ENCODE measurements at regions not wholly inside any gene's neighbourhood (a gene's known extent, or its start where the extent isn't known, plus 50 kb on each side); places are given as distances from the start of the nearest gene placed in this dataset.
"Not testable (repeated sequence)": the region's sequence is repeated elsewhere in the genome, so short reads cannot be mapped to it uniquely, and the experiment has no call there.

- not testable (repeated sequence) for H3K27ac Mint-ChIP-seq; H3K27me3 Mint-ChIP-seq; ATAC-seq (replicated peaks); H3K9me3 Mint-ChIP-seq; DNase-seq; H3K4me3 Mint-ChIP-seq
- Mint-ChIP-seq H3K4me1 (peaks cover 40 to 52% of the 10 kb centered on the region in 2 donors), H3K36me3 (peaks cover 9 to 17% of the 10 kb centered on the region in 2 donors)
Measured at GRCh38 chr5:119299242-119299614, 56.6 kb upstream of the TNFAIP8 start.

DNA sequence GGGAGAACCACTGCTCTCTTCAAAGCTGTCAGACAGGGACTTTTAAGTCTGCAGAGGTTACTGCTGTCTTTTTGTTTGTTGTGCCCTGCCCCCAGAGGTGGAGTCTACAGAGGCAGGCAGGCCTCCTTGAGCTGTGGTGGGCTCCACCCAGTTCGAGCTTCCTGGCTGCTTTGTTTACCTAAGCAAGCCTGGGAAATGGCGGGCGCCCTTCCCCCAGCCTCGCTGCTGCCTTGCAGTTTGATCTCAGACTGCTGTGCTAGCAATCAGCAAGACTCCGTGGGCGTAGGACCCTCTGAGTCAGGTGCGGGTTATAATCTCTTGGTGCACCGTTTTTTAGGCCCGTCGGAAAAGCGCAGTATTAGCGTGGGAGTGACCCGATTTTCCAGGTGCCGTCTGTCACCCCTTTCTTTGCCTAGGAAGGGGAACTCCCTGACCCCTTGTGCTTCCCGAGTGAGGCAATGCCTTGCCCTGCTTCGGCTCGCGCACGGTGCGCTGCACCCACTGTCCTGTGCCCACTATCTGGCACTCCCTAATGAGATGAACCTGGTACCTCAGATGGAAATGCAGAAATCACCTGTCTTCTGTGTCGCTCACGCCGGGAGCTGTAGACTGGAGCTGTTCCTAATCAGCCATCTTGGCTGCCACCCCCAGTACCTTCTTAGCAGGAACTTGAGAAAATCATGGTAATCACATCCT lies 56.1 kb upstream of the TNFAIP8 start:
- H3K27me3 Mint-ChIP-seq; H3K4me3 Mint-ChIP-seq; H3K9me3 Mint-ChIP-seq; ATAC-seq (replicated peaks); DNase-seq: not testable (repeated sequence)
- peak overlapping the region; percentile 73 for H3K27ac Mint-ChIP-seq
- peaks cover 9 to 15% of the 10 kb centered on the region in 2 donors for H3K36me3 Mint-ChIP-seq
- peaks cover 45 to 56% of the 10 kb centered on the region in 2 donors for H3K4me1 Mint-ChIP-seq

DNA sequence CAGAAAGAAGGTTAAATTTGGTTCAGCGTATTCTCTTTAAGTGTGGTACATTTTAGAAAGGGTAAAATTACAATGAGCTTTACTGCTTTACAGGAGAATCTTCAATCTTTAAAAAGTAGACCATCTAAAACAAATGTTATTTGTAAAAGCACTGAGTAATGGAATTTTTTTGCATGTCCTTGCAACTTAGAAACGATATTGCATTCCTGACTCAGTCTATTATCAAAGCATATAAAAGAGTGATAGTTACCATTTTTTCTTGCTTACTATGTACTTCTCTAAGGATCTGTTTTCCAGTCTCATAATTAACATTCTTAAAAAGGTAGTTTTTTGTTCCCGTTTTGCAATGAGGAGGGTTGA lies 55.5 kb upstream of the TNFAIP8 start:
- no peak for DNase-seq
- Mint-ChIP-seq H3K9me3 (no peaks in the 10 kb centered on the region), H3K27ac (no peak overlapping the region), H3K27me3 (no peaks in the 10 kb centered on the region), H3K4me1 (peaks cover 45 to 59% of the 10 kb centered on the region in 2 donors), H3K36me3 (peaks cover 9 to 13% of the 10 kb centered on the region in 2 donors), H3K4me3 (no peak overlapping the region)
- ATAC-seq (replicated peaks), result no peak

DNA sequence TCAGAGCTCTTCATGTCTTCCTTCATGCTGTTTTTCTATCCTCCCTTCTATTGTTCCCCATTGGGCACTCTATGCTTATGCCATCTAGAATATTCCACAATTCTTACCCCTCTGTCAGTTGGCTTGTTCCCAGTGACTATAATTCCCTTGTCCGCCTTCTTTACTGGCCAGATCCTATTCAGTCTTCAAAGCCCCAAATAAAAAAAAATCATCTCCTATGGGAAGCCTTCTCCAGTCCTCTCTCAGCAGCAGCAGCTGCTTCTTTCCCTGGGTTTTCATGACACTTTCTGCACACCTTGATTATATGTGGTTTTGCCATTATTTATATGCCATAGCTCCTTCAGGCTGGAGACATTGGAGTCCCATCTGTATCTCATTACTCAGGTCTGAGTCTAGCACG lies 54.6 kb upstream of the TNFAIP8 start:
- H3K4me1 Mint-ChIP-seq, result peaks cover 51 to 68% of the 10 kb centered on the region in 2 donors
- peak overlapping the region; percentile 4 for H3K27ac Mint-ChIP-seq
- H3K27me3 Mint-ChIP-seq, result no peaks in the 10 kb centered on the region
- H3K4me3 Mint-ChIP-seq, result no peak overlapping the region
- ATAC-seq (replicated peaks), result no peak
- H3K36me3 Mint-ChIP-seq, result peaks cover 10 to 18% of the 10 kb centered on the region in 2 donors
- no peak for DNase-seq
- H3K9me3 Mint-ChIP-seq, result no peaks in the 10 kb centered on the region

DNA sequence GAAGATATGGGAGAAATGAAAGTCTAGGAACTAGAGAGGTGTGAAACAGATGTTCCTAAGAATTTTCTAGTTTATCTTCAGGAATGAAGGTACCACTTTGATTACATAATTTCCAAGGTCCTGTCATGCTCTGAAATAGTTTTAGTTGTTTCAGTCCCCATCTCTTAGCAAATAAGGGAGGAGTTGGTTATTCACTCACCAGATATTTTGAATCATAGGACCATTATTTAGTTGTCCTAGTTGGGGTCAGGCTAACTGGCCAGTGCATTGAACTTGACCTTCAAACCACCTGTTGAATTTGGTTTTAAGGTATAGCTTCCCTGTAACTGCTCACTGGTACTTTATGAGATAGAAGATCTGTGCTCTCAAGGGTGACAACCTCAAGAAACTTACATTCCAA lies 53.9 kb upstream of the TNFAIP8 start:
- Mint-ChIP-seq H3K27ac (peak overlapping the region; percentile 81), H3K9me3 (no peaks in the 10 kb centered on the region), H3K4me3 (no peak overlapping the region), H3K36me3 (peaks cover 10 to 20% of the 10 kb centered on the region in 2 donors), H3K27me3 (no peaks in the 10 kb centered on the region), H3K4me1 (peaks cover 52 to 69% of the 10 kb centered on the region in 2 donors)
- ATAC-seq (replicated peaks) (no peak), DNase-seq (no peak)

- H3K4me3 Mint-ChIP-seq, result no peak overlapping the region
- H3K4me1 Mint-ChIP-seq, result peaks cover 51 to 66% of the 10 kb centered on the region in 2 donors
- DNase-seq (no peak), ATAC-seq (replicated peaks) (no peak)
- H3K27ac Mint-ChIP-seq, result peak overlapping the region; percentile 81
- H3K27me3 Mint-ChIP-seq, result no peaks in the 10 kb centered on the region
- H3K36me3 Mint-ChIP-seq, result peaks cover 10 to 20% of the 10 kb centered on the region in 2 donors
- no peaks in the 10 kb centered on the region for H3K9me3 Mint-ChIP-seq
Measured at GRCh38 chr5:119302449-119302848, 53.4 kb upstream of the TNFAIP8 start.

DNA sequence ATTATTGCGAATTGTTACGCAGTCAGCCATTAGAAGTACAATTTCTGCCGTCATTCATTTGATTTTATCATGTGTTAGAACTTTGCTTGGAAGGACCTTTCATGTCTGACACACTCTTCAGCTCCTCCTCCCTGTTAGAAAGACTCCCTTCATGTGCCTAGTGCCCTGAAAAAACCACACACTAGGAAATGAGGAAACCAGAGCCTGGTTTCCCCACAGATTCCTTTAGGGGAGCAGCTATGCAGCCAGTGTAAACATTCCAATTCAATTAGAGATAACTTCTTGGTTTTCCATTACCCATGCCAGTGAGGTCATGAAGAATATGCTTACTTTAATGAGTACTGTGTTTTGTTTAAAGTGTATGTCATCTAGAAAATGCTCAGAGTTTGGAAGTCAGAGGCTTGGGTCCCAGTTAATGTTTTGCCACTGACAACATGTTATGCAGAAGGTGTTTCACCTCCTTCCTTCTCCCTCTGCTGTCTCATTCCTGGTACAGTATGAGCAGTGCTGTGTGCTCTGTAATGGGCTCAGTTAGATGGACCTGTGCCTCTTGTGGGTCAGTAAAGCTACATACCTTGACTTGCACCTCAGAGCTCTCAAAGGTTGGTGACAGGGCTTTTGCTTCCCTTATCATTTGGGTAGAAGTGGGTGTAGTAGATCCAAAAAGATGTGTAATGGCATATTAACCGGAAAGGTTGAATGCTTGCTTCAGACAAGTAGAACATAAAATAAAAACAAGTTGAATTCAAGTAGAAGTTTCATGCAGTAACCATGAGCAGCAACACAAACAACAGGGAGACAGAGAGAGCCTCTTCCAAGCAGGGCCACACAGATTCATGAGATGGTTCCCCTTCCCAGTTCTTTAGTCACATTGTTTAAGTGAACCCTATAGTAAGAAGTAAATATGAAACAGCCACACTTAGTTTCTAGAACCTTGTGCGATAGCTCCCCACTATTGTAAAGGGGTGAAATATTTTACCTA lies 52.6 kb upstream of the TNFAIP8 start:
- H3K9me3 Mint-ChIP-seq, result no peaks in the 10 kb centered on the region
- DNase-seq (no peak), ATAC-seq (replicated peaks) (peak; percentile 27 to 58)
- H3K4me1 Mint-ChIP-seq, result peaks cover 52 to 69% of the 10 kb centered on the region in 2 donors
- peaks cover 10 to 20% of the 10 kb centered on the region in 2 donors for H3K36me3 Mint-ChIP-seq
- H3K4me3 Mint-ChIP-seq, result no peak overlapping the region
- H3K27me3 Mint-ChIP-seq, result no peaks in the 10 kb centered on the region
- H3K27ac Mint-ChIP-seq, result peak overlapping the region; percentile 81

GRCh38 chr5:119304439-119305211 lies 51.2 kb upstream of the TNFAIP8 start:
- Mint-ChIP-seq H3K27ac (peak overlapping the region; percentile 75), H3K4me1 (peaks cover 60 to 83% of the 10 kb centered on the region in 2 donors), H3K36me3 (peaks cover 17 to 25% of the 10 kb centered on the region in 2 donors), H3K9me3 (no peaks in the 10 kb centered on the region), H3K4me3 (no peak overlapping the region), H3K27me3 (no peaks in the 10 kb centered on the region)
- ATAC-seq (replicated peaks), result no peak
- DNase-seq, result no peak

Measured in stimulated activated naive B cell treated with anti-CD40 and anti-IgM and Interleukin-4, amounts not matched to agents 10 μg/mL and 1 μg/mL and 100 μg/mL, for 72 hours (primary cell).